K562 (cell line): ENCODE measurements at regions not wholly inside any gene's neighbourhood (a gene's known extent, or its start where the extent isn't known, plus 50 kb on each side); places are given as distances from the start of the nearest gene placed in this dataset.

Source experiments
- ATAC-seq: fragments of 200-7000 bp; cut with Tn5 transposase; 3 replicates; pipeline ENCODE4 v1.9.1; 2020; ENCODE audit warnings: moderate library complexity
- BruUV-seq: library from RNA; stranded (reverse); fragments of 400-500 nt; replicated peaks from 2 replicates; lab custom pipeline; 2021; lab: Mats Ljungman, UMichigan
- CTCF ChIA-PET: fragments of 300-600 bp; formaldehyde crosslinking; extraction: SDS; loops from one replicate; lab custom pipeline; 2021; ENCODE audit warnings: low intra/inter-chr PET ratio; lab: Yijun Ruan, JAX
- POLR2A ChIA-PET: fragments of 300-600, 350-650 bp; sonication (Branson Sonifier 250); formaldehyde crosslinking; extraction: SDS; loops from one replicate; lab custom pipeline; 2021; ENCODE audit warnings: antibody characterized with exemption, inconsistent platforms; lab: Yijun Ruan, JAX
- DNase-seq, 4 experiments: peaks; one replicate each; pipeline versions ENCODE4 v3.0.0 to v3.0.0-alpha.2; 2011 to 2018; ENCODE audit warnings: low spot score in 3 of 4, mixed read lengths in 3 of 4; ENCODE audit errors: extremely low read depth in 1 of 4
- FAIRE-seq: peaks from 2 replicates; lab custom pipeline; 2011; peaks lifted over from hg19 to GRCh38; lab: Jason Lieb, UNC
- H2AFZ ChIP-seq: 2 replicates; pipeline ENCODE4 v1.6.0; 2011; ENCODE audit warnings: low read depth, low read length, control low read depth, inconsistent platforms
- H3K27ac ChIP-seq: fragments of 200-600 bp; 3 replicates; pipeline ENCODE4 v1.8.0; 2011; ENCODE audit warnings: low read depth, mild to moderate bottlenecking, control low read depth, inconsistent platforms, low read length, moderate library complexity, mixed read lengths; ENCODE audit errors: extremely low read depth
- H3K27me3 ChIP-seq, 2 experiments: fragments of 300-600 bp in 1 of 2; 2 replicates in 1 of 2; 3 replicates in 1 of 2; pipeline versions ENCODE4 v1.6.0 to v1.8.0; 2011; ENCODE audit warnings: inconsistent platforms in 2 of 2, low read length in 2 of 2, mild to moderate bottlenecking in 1 of 2, mixed read lengths in 1 of 2, moderate library complexity in 1 of 2; ENCODE audit not compliant: control insufficient read depth in 2 of 2, insufficient read depth in 2 of 2
- H3K36me3 ChIP-seq: fragments of 300-600 bp; 3 replicates; pipeline ENCODE4 v1.8.0; 2011; ENCODE audit warnings: mild to moderate bottlenecking, low read length, inconsistent platforms; ENCODE audit not compliant: control insufficient read depth, insufficient read depth
- H3K4me1 ChIP-seq, 2 experiments: fragments of 200-600 bp in 1 of 2; replicated peaks in 1 of 2; 2 replicates in 1 of 2; 3 replicates in 1 of 2; pipeline versions ENCODE4 v1.5.1 to v1.8.0; 2011; ENCODE audit warnings: inconsistent platforms in 2 of 2, low read length in 2 of 2, mild to moderate bottlenecking in 1 of 2, mixed read lengths in 1 of 2, moderate library complexity in 1 of 2; ENCODE audit not compliant: control insufficient read depth in 2 of 2, insufficient read depth in 2 of 2
- H3K4me2 ChIP-seq: 2 replicates; pipeline ENCODE4 v1.6.1; 2011; ENCODE audit warnings: low read length, control low read depth, inconsistent platforms, mixed read lengths; ENCODE audit not compliant: insufficient read depth
- H3K4me3 ChIP-seq: fragments of 200-600 bp; sonication (generic), shearing (Covaris generic); 2 replicates; pipeline ENCODE4 v1.5.1; 2016; ENCODE audit warnings: control low read depth, inconsistent platforms
- H3K79me2 ChIP-seq: fragments of 200-600 bp; 3 replicates; pipeline ENCODE4 v1.8.0; 2011; ENCODE audit warnings: low read length, inconsistent platforms; ENCODE audit not compliant: control insufficient read depth, insufficient read depth
- H3K9ac ChIP-seq, 2 experiments: 2 replicates each; pipeline versions ENCODE4 v1.6.0 to v1.6.1; 2011; ENCODE audit warnings: low read depth in 2 of 2, low read length in 2 of 2, control low read depth in 1 of 2, inconsistent platforms in 1 of 2, mild to moderate bottlenecking in 1 of 2, mixed read lengths in 1 of 2; ENCODE audit not compliant: insufficient read depth in 1 of 2
- H3K9me1 ChIP-seq: one replicate; pipeline ENCODE4 v1.6.0; 2011; ENCODE audit warnings: inconsistent platforms, mild to moderate bottlenecking, low read length, moderate library complexity; ENCODE audit not compliant: control insufficient read depth, insufficient read depth
- H3K9me3 ChIP-seq: replicated peaks from 2 replicates; pipeline ENCODE4 v1.5.1; 2011; ENCODE audit warnings: low read depth, low read length, inconsistent platforms; ENCODE audit not compliant: control insufficient read depth, insufficient read depth
- H4K20me1 ChIP-seq: replicated peaks from 2 replicates; pipeline ENCODE4 v1.6.1; 2011; ENCODE audit warnings: low read length, inconsistent platforms, mixed read lengths; ENCODE audit not compliant: control insufficient read depth, insufficient read depth
- POLR3A ChIP-seq: IDR thresholded peaks from 2 replicates; pipeline ENCODE4 v1.6.1; 2011; ENCODE audit warnings: borderline replicate concordance, mild to moderate bottlenecking, moderate library complexity; ENCODE audit not compliant: insufficient read length, insufficient read depth; ENCODE audit errors: extremely low read depth
- SMAD3 ChIP-seq: fragments of 450-650 bp; formaldehyde crosslinking; conservative IDR thresholded peaks from 2 replicates; pipeline ENCODE4 v1.4.0; 2020; ENCODE audit warnings: mild to moderate bottlenecking
- WGBS: fragments of 100-300 bp; shearing (Covaris generic); methylation state at CpG from one replicate; pipeline ENCODE4 v1.1.6; 2016; ENCODE audit warnings: low coverage, mixed read lengths; ENCODE audit not compliant: insufficient coverage; ENCODE audit errors: missing lambda C conversion rate; 5-methylcytosine and 5-hydroxymethylcytosine counted together
- in situ Hi-C: fragments of 300-500 bp; cut with MboI; formaldehyde crosslinking; loops from 4 replicates; pipeline ENCODE4 v1.15.0; 2018; ENCODE audit warnings: inconsistent platforms, mixed read lengths
- intact Hi-C: fragments of 100-400 bp; cut with micrococcal nuclease; formaldehyde crosslinking; loops from 2 replicates; pipeline ENCODE4 v1.14.2; 2022
- TF ChIP-seq, protein P1 (sequence below): fragments of 450-650 bp; IDR thresholded peaks from 2 replicates; pipeline ENCODE4 v1.6.1; 2016; ENCODE audit warnings: low read depth

DNA sequence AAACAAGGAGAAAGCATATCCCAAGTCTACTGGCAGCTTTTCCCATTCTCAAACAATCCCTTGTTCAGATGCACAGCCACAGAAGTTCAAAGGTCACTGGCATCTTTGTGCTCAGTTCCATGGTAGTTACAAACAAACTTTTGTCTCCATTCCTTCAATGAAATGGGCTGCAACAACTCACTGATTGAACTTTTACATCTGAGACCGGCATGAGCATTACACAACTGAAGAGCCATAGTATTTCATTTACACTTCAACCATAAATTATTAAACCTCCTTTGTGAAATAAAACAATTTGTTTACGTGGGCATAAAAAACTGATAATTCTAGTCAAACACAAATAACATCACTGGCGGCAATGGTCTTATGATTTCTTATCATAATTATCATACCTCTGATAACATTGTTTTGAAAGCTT lies 67.8 kb upstream of the ARHGAP32 start:
- WGBS, result 0% methylated on average over 3 of the region's 3 CpGs
- ATAC-seq, result no peak
- no peaks in the 10 kb centered on the region for H3K4me1 ChIP-seq

More for the DNA sequence above, 67.8 kb upstream of the ARHGAP32 start:
- FAIRE-seq, result no peak
- TF ChIP-seq, protein P1, sequence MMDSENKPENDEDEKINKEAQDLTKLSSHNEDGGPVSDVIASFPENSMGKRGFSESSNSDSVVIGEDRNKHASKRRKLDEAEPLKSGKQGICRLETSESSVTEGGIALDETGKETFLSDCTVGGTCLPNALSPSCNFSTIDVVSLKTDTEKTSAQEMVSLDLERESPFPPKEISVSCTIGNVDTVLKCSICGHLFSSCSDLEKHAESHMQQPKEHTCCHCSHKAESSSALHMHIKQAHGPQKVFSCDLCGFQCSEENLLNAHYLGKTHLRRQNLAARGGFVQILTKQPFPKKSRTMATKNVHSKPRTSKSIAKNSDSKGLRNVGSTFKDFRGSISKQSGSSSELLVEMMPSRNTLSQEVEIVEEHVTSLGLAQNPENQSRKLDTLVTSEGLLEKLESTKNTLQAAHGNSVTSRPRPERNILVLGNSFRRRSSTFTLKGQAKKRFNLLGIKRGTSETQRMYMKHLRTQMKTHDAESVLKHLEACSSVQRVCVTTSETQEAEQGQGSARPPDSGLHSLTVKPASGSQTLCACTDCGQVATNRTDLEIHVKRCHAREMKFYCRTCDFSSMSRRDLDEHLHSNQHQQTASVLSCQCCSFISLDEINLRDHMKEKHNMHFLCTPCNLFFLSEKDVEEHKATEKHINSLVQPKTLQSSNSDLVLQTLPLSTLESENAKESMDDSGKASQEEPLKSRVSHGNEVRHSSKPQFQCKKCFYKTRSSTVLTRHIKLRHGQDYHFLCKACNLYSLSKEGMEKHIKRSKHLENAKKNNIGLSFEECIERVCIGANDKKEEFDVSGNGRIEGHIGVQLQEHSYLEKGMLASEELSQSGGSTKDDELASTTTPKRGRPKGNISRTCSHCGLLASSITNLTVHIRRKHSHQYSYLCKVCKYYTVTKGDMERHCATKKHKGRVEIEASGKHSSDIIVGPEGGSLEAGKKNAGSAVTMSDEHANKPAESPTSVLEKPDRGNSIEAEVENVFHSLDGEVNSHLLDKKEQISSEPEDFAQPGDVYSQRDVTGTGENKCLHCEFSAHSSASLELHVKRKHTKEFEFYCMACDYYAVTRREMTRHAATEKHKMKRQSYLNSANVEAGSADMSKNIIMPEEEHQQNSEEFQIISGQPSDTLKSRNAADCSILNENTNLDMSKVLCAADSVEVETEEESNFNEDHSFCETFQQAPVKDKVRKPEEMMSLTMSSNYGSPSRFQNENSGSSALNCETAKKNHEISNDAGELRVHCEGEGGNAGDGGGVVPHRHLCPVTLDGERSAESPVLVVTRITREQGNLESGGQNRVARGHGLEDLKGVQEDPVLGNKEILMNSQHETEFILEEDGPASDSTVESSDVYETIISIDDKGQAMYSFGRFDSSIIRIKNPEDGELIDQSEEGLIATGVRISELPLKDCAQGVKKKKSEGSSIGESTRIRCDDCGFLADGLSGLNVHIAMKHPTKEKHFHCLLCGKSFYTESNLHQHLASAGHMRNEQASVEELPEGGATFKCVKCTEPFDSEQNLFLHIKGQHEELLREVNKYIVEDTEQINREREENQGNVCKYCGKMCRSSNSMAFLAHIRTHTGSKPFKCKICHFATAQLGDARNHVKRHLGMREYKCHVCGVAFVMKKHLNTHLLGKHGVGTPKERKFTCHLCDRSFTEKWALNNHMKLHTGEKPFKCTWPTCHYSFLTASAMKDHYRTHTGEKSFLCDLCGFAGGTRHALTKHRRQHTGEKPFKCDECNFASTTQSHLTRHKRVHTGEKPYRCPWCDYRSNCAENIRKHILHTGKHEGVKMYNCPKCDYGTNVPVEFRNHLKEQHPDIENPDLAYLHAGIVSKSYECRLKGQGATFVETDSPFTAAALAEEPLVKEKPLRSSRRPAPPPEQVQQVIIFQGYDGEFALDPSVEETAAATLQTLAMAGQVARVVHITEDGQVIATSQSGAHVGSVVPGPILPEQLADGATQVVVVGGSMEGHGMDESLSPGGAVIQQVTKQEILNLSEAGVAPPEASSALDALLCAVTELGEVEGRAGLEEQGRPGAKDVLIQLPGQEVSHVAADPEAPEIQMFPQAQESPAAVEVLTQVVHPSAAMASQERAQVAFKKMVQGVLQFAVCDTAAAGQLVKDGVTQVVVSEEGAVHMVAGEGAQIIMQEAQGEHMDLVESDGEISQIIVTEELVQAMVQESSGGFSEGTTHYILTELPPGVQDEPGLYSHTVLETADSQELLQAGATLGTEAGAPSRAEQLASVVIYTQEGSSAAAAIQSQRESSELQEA, result no peak
- TF ChIP-seq POLR3A, result no peak
- no peak for TF ChIP-seq SMAD3
- TF ChIP-seq, all 486 proteins: peak for 0
- BruUV-seq, result no TSS peak
- no peaks in the 10 kb centered on the region for H3K9me1 ChIP-seq
- no peak overlapping the region for H3K9ac ChIP-seq
- intact Hi-C loops, result no loop called here
- no peak overlapping the region for H3K27ac ChIP-seq
- no peaks in the 10 kb centered on the region for H3K27me3 ChIP-seq
- H3K4me2 ChIP-seq, result no peak overlapping the region
- H4K20me1 ChIP-seq, result no peaks in the 10 kb centered on the region
- H3K79me2 ChIP-seq, result no peaks in the 10 kb centered on the region
- no peaks in the 10 kb centered on the region for H3K9me3 ChIP-seq
- POLR2A ChIA-PET, result no interaction called here
- in situ Hi-C loops, result no loop called here
- no peak for DNase-seq
- H3K36me3 ChIP-seq, result no peaks in the 10 kb centered on the region
- H2AFZ ChIP-seq, result no peak overlapping the region
- no peak overlapping the region for H3K4me3 ChIP-seq
- CTCF ChIA-PET, result no interaction called here
